CD4-positive, alpha-beta T cell (primary cell): ENCODE measurements at regions not wholly inside any gene's neighbourhood (a gene's known extent, or its start where the extent isn't known, plus 50 kb on each side); places are given as distances from the start of the nearest gene placed in this dataset.

ENCODE experiments used
- ATAC-seq: fragments of 200-7000 bp; cut with Tn5 transposase; one replicate; pipeline ENCODE4 v1.10.0; 2022; ENCODE audit warnings: mild to moderate bottlenecking; ENCODE audit not compliant: poor library complexity
- CTCF ChIA-PET: fragments of 350-600 bp; sonication (Branson Sonifier 250); formaldehyde crosslinking; loops from one replicate; lab custom pipeline; 2021; ENCODE audit warnings: antibody characterized with exemption, inconsistent platforms; lab: Charles Lee
- POLR2A ChIA-PET: fragments of 350-600 bp; sonication (Branson Sonifier 250); formaldehyde crosslinking; loops from one replicate; lab custom pipeline; 2021; ENCODE audit warnings: antibody characterized with exemption, inconsistent platforms; lab: Charles Lee
- DNase-seq, 14 experiments: peaks; one replicate each; pipeline ENCODE4 v3.0.0-alpha.2; 2013 to 2020; ENCODE audit warnings: mixed read lengths in 2 of 14
- H3K27ac ChIP-seq, 2 donors: one replicate each; pipeline versions ENCODE4 v1.5.1 to v1.7.0; 2013; ENCODE audit warnings: low read length in 2 of 2, low read depth in 1 of 2, mild to moderate bottlenecking in 1 of 2
- H3K27me3 ChIP-seq, 2 experiments: 1 replicate in 1 of 2; 2 replicates in 1 of 2; pipeline versions ENCODE4 v1.6.1 to v1.7.0; 2013; ENCODE audit warnings: low read length in 2 of 2, control low read depth in 1 of 2, mild to moderate bottlenecking in 1 of 2, moderate library complexity in 1 of 2; ENCODE audit not compliant: insufficient read depth in 2 of 2, control insufficient read depth in 1 of 2
- H3K36me3 ChIP-seq: one replicate; pipeline ENCODE4 v1.6.1; 2013; ENCODE audit warnings: low read length, control low read depth; ENCODE audit not compliant: insufficient read depth
- H3K4me1 ChIP-seq: one replicate; pipeline ENCODE4 v1.6.1; 2013; ENCODE audit warnings: low read length, control low read depth; ENCODE audit not compliant: insufficient read depth
- H3K4me3 ChIP-seq: one replicate; pipeline ENCODE4 v1.5.1; 2013; ENCODE audit warnings: mild to moderate bottlenecking, low read length, moderate library complexity
- H3K9me3 ChIP-seq, 2 experiments: 1 replicate in 1 of 2; 2 replicates in 1 of 2; pipeline versions ENCODE4 v1.6.1 to v1.7.0; 2013; ENCODE audit warnings: low read length in 2 of 2, mild to moderate bottlenecking in 2 of 2, control low read depth in 1 of 2, moderate library complexity in 1 of 2; ENCODE audit not compliant: control insufficient read depth in 1 of 2, insufficient read depth in 1 of 2
- H3K27ac Mint-ChIP-seq: one replicate; pipeline ENCODE4 v1.8.0; 2020; ENCODE audit warnings: mixed read lengths
- H3K27me3 Mint-ChIP-seq: one replicate; pipeline ENCODE4 v1.8.0; 2021; ENCODE audit warnings: mixed read lengths
- H3K36me3 Mint-ChIP-seq: one replicate; pipeline ENCODE4 v1.8.0; 2021; ENCODE audit warnings: low read depth, mixed read lengths
- H3K4me1 Mint-ChIP-seq: one replicate; pipeline ENCODE4 v1.8.0; 2021; ENCODE audit warnings: low read depth, mixed read lengths
- H3K4me3 Mint-ChIP-seq: one replicate; pipeline ENCODE4 v1.8.0; 2020; ENCODE audit warnings: mild to moderate bottlenecking, mixed read lengths
- H3K9me3 Mint-ChIP-seq: one replicate; pipeline ENCODE4 v1.8.0; 2020; ENCODE audit warnings: mixed read lengths
- intact Hi-C, 2 experiments: fragments of 100-400 bp; cut with DNase I in 1 of 2; cut with micrococcal nuclease in 1 of 2; formaldehyde crosslinking; loops; one replicate each; pipeline versions ENCODE4 v1.15.1 to v1.9.0; 2023 to 2025; cut with DNase I, micrococcal nuclease
- TF ChIP-seq, protein P1 (sequence below): fragments of 200-600 bp; IDR thresholded peaks from one replicate; pipeline ENCODE4 v1.8.0; 2022; ENCODE audit warnings: antibody characterized with exemption, mild to moderate bottlenecking

DNA sequence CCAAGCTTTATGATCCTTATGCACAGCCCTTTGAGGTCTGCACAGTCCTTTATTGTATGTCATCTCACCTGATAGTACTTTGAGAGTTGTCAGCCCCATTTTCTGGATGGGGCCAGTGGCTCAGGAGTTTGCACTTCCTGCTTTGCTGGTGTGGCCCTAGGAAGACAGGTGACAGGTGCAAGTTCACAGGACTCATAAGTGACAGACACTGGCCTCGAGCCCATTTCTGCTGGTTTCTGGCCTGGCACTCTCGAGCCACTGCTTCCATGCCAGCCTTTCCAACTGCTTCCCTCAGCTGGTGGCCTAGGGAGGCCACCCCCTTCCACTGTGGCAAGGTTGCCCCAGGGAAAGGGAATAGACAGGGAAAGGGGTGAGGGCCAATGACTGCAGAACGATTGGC lies 84.4 kb upstream of the CCL1 start:
- Histone ChIP-seq H3K4me3 (no peak overlapping the region), H3K27me3 (peaks cover 12 to 15% of the 10 kb centered on the region in 2 experiments), H3K4me1 (no peaks in the 10 kb centered on the region), H3K36me3 (no peaks in the 10 kb centered on the region), H3K27ac (no peak overlapping the region), H3K9me3 (no peaks in the 10 kb centered on the region)
- intact Hi-C loops: no loop called here
- no peak overlapping the region for H3K4me3 Mint-ChIP-seq
- TF ChIP-seq, protein P1, sequence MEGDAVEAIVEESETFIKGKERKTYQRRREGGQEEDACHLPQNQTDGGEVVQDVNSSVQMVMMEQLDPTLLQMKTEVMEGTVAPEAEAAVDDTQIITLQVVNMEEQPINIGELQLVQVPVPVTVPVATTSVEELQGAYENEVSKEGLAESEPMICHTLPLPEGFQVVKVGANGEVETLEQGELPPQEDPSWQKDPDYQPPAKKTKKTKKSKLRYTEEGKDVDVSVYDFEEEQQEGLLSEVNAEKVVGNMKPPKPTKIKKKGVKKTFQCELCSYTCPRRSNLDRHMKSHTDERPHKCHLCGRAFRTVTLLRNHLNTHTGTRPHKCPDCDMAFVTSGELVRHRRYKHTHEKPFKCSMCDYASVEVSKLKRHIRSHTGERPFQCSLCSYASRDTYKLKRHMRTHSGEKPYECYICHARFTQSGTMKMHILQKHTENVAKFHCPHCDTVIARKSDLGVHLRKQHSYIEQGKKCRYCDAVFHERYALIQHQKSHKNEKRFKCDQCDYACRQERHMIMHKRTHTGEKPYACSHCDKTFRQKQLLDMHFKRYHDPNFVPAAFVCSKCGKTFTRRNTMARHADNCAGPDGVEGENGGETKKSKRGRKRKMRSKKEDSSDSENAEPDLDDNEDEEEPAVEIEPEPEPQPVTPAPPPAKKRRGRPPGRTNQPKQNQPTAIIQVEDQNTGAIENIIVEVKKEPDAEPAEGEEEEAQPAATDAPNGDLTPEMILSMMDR: no peak
- H3K27me3 Mint-ChIP-seq: peaks cover 48% of the 10 kb centered on the region
- H3K27ac Mint-ChIP-seq: no peak overlapping the region
- ATAC-seq: no peak
- CTCF ChIA-PET: no interaction called here
- H3K9me3 Mint-ChIP-seq: no peaks in the 10 kb centered on the region
- no peaks in the 10 kb centered on the region for H3K4me1 Mint-ChIP-seq
- DNase-seq: no peak
- no peaks in the 10 kb centered on the region for H3K36me3 Mint-ChIP-seq
- POLR2A ChIA-PET: no interaction called here

DNA sequence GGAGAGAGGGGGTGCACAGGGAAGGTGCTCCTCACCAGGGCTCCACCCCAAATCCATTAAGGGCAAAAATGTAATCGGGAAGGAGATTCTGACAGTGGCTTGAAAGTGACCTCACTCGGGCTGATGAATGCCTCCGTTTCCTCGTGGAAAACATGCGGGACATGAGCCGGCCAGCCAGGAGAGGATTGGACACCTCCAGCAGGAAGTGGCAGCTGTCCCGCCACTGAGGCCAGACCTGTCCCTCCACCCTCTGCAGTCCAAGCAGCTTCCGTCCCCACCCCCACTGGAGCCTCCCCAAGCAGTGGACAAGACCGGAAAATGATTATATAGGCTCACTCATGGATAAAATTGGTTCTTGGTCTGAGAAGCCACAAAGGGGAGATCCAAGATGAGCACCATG lies 82.1 kb upstream of the CCL1 start:
- ATAC-seq (no peak), DNase-seq (no peak)
- H3K9me3 Mint-ChIP-seq: no peaks in the 10 kb centered on the region
- ChIA-PET POLR2A (no interaction called here), CTCF (no interaction called here)
- H3K4me1 Mint-ChIP-seq: no peaks in the 10 kb centered on the region
- H3K36me3 Mint-ChIP-seq: no peaks in the 10 kb centered on the region
- no peak overlapping the region for H3K27ac ChIP-seq
- intact Hi-C loops: no loop called here
- H3K4me3 ChIP-seq: no peak overlapping the region
- no peaks in the 10 kb centered on the region for H3K9me3 ChIP-seq
- no peak overlapping the region for H3K4me3 Mint-ChIP-seq
- no peak overlapping the region for H3K27ac Mint-ChIP-seq
- TF ChIP-seq, protein P1: no peak
- H3K4me1 ChIP-seq: no peaks in the 10 kb centered on the region
- peaks cover 43% of the 10 kb centered on the region for H3K27me3 Mint-ChIP-seq
- H3K36me3 ChIP-seq: no peaks in the 10 kb centered on the region
- H3K27me3 ChIP-seq: peaks cover 10 to 22% of the 10 kb centered on the region in 2 experiments

DNA sequence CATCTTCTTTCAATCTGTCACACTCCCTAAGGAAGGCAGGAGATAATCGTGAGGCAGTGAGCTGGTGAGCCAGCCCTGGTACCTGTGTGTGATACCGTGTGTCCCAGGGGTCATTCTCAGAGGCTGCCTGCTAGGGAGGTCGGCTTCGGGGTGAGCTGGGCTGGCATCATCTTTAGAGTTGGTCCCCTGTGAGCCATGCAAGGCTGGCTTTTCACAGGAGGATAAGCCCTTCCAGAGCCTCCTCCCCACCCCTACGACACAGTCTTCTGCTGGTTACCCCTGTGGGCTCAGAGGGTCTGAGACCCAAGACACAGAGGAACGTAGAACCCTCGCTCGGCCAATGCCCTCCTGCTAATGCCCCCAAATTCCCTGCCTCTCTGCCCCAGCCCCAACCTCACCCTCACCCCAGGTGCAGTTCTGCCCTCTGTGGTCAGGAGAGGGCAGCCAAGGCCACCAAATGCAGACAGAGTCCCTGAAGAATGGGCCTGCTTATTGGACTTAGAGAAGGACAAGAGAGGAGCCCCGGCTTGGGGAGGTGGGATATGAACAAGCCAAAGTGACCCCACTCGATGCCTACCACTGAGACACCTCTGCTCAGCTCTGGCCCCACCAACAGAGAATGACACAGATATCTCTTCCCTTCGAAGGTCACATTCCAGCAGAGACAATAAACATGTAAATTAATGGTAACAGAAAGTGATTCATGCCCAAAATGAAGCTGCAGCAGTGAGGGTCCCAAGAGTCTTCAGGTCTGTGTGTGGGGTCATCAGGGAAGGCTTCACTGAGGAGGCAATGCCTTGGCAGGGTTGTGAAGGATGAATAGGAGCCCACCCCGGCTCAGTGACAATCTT lies 80.8 kb upstream of the CCL1 start:
- DNase-seq (peak in 3 of 14 experiments; percentile 1 to 14 (median 7)), ATAC-seq (no peak)
- Histone ChIP-seq H3K27ac (no peak overlapping the region), H3K36me3 (no peaks in the 10 kb centered on the region), H3K4me3 (no peak overlapping the region), H3K4me1 (no peaks in the 10 kb centered on the region), H3K9me3 (no peaks in the 10 kb centered on the region), H3K27me3 (peaks cover 10 to 18% of the 10 kb centered on the region in 2 experiments)
- Mint-ChIP-seq H3K9me3 (no peaks in the 10 kb centered on the region), H3K4me1 (no peaks in the 10 kb centered on the region), H3K4me3 (no peak overlapping the region), H3K27ac (no peak overlapping the region), H3K36me3 (no peaks in the 10 kb centered on the region), H3K27me3 (peaks cover 37% of the 10 kb centered on the region)
- POLR2A ChIA-PET: no interaction called here
- CTCF ChIA-PET: no interaction called here
- intact Hi-C loops: no loop called here
- TF ChIP-seq, protein P1: no peak
